ENCODE measurements at regions not wholly inside any gene's neighbourhood (a gene's known extent, or its start where the extent isn't known, plus 50 kb on each side); places are given as distances from the start of the nearest gene placed in this dataset.

- no peak overlapping the region for H3K27ac ChIP-seq (ENCODE audit: low read depth)
- 84% methylated on average over 5 of the region's 5 CpGs for WGBS
- no peak overlapping the region for H3K4me3 ChIP-seq (ENCODE audit: low read depth, low read length)
- no peaks in the 10 kb centered on the region for H3K36me3 ChIP-seq (ENCODE audit: insufficient read depth)
- DNase-seq (ENCODE audit: extremely low spot score): no peak
- peaks cover 1% of the 10 kb centered on the region for H3K4me1 ChIP-seq (ENCODE audit: insufficient read depth)
Observed at GRCh38 chr11:130737041-130737830, 179.0 kb downstream of the SNX19 start.

- Histone ChIP-seq H3K4me1 (ENCODE audit: insufficient read depth) (peaks cover 1% of the 10 kb centered on the region), H3K4me3 (ENCODE audit: low read depth, low read length) (no peak overlapping the region), H3K27ac (ENCODE audit: low read depth) (peak overlapping the region; percentile 71), H3K36me3 (ENCODE audit: insufficient read depth) (no peaks in the 10 kb centered on the region)
- DNase-seq (ENCODE audit: extremely low spot score): peak; percentile 49
- 17% methylated on average over 12 of the region's 12 CpGs for WGBS
Observed at GRCh38 chr11:130737866-130738431, 178.3 kb downstream of the SNX19 start.

GRCh38 chr11:130738611-130739010, 177.7 kb downstream of the SNX19 start:
- Histone ChIP-seq H3K4me1 (ENCODE audit: insufficient read depth) (peaks cover 1% of the 10 kb centered on the region), H3K36me3 (ENCODE audit: insufficient read depth) (no peaks in the 10 kb centered on the region), H3K27ac (ENCODE audit: low read depth) (no peak overlapping the region), H3K4me3 (ENCODE audit: low read depth, low read length) (no peak overlapping the region)
- 46% methylated on average over 3 of the region's 3 CpGs for WGBS
- no peak for DNase-seq (ENCODE audit: extremely low spot score)

GRCh38 chr11:130740819-130741218, 175.5 kb downstream of the SNX19 start:
- Histone ChIP-seq H3K4me3 (ENCODE audit: low read depth, low read length) (no peak overlapping the region), H3K36me3 (ENCODE audit: insufficient read depth) (no peaks in the 10 kb centered on the region), H3K4me1 (ENCODE audit: insufficient read depth) (peaks cover 1% of the 10 kb centered on the region), H3K27ac (ENCODE audit: low read depth) (no peak overlapping the region)
- DNase-seq (ENCODE audit: extremely low spot score): no peak
- WGBS: 89% methylated on average over 4 of the region's 4 CpGs

GRCh38 chr11:130744794-130745193, 171.5 kb downstream of the SNX19 start:
- Histone ChIP-seq H3K4me3 (ENCODE audit: low read depth, low read length) (no peak overlapping the region), H3K27ac (ENCODE audit: low read depth) (no peak overlapping the region), H3K36me3 (ENCODE audit: insufficient read depth) (no peaks in the 10 kb centered on the region), H3K4me1 (ENCODE audit: insufficient read depth) (no peaks in the 10 kb centered on the region)
- no peak for DNase-seq (ENCODE audit: extremely low spot score)
- 68% methylated on average over 3 of the region's 3 CpGs for WGBS

GRCh38 chr11:130749216-130749615, 167.1 kb downstream of the SNX19 start:
- DNase-seq (ENCODE audit: extremely low spot score): no peak
- Histone ChIP-seq H3K36me3 (ENCODE audit: insufficient read depth) (no peaks in the 10 kb centered on the region), H3K4me3 (ENCODE audit: low read depth, low read length) (no peak overlapping the region), H3K27ac (ENCODE audit: low read depth) (no peak overlapping the region), H3K4me1 (ENCODE audit: insufficient read depth) (no peaks in the 10 kb centered on the region)
- 73% methylated on average over 2 of the region's 2 CpGs for WGBS

GRCh38 chr11:130760515-130761125, 155.7 kb downstream of the SNX19 start:
- Histone ChIP-seq H3K4me3 (ENCODE audit: low read depth, low read length) (no peak overlapping the region), H3K4me1 (ENCODE audit: insufficient read depth) (no peaks in the 10 kb centered on the region), H3K36me3 (ENCODE audit: insufficient read depth) (no peaks in the 10 kb centered on the region), H3K27ac (ENCODE audit: low read depth) (no peak overlapping the region)
- no peak for DNase-seq (ENCODE audit: extremely low spot score)
- 69% methylated on average over 6 of the region's 6 CpGs for WGBS

- DNase-seq (ENCODE audit: extremely low spot score): no peak
- no peak overlapping the region for H3K27ac ChIP-seq (ENCODE audit: low read depth)
- WGBS: 87% methylated on average over 3 of the region's 3 CpGs
- H3K4me3 ChIP-seq (ENCODE audit: low read depth, low read length): no peak overlapping the region
- no peaks in the 10 kb centered on the region for H3K36me3 ChIP-seq (ENCODE audit: insufficient read depth)
- no peaks in the 10 kb centered on the region for H3K4me1 ChIP-seq (ENCODE audit: insufficient read depth)
Observed at GRCh38 chr11:130761560-130762220, 154.6 kb downstream of the SNX19 start.

GRCh38 chr11:130762638-130763037, 153.6 kb downstream of the SNX19 start:
- Histone ChIP-seq H3K36me3 (ENCODE audit: insufficient read depth) (no peaks in the 10 kb centered on the region), H3K4me3 (ENCODE audit: low read depth, low read length) (no peak overlapping the region), H3K4me1 (ENCODE audit: insufficient read depth) (no peaks in the 10 kb centered on the region), H3K27ac (ENCODE audit: low read depth) (no peak overlapping the region)
- DNase-seq (ENCODE audit: extremely low spot score): no peak
- 83% methylated on average over 7 of the region's 7 CpGs for WGBS

- Histone ChIP-seq H3K4me1 (ENCODE audit: insufficient read depth) (no peaks in the 10 kb centered on the region), H3K36me3 (ENCODE audit: insufficient read depth) (no peaks in the 10 kb centered on the region), H3K27ac (ENCODE audit: low read depth) (no peak overlapping the region), H3K4me3 (ENCODE audit: low read depth, low read length) (no peak overlapping the region)
- 90% methylated on average over 16 of the region's 16 CpGs for WGBS
- DNase-seq (ENCODE audit: extremely low spot score): no peak
Observed at GRCh38 chr11:130763087-130763980, 152.9 kb downstream of the SNX19 start.

GRCh38 chr11:130765406-130765805, 150.9 kb downstream of the SNX19 start:
- WGBS: 86% methylated on average over 8 of the region's 8 CpGs
- Histone ChIP-seq H3K4me3 (ENCODE audit: low read depth, low read length) (no peak overlapping the region), H3K36me3 (ENCODE audit: insufficient read depth) (no peaks in the 10 kb centered on the region), H3K4me1 (ENCODE audit: insufficient read depth) (no peaks in the 10 kb centered on the region), H3K27ac (ENCODE audit: low read depth) (no peak overlapping the region)
- no peak for DNase-seq (ENCODE audit: extremely low spot score)

GRCh38 chr11:130765951-130766649, 150.2 kb downstream of the SNX19 start:
- Histone ChIP-seq H3K4me1 (ENCODE audit: insufficient read depth) (no peaks in the 10 kb centered on the region), H3K27ac (ENCODE audit: low read depth) (no peak overlapping the region), H3K36me3 (ENCODE audit: insufficient read depth) (no peaks in the 10 kb centered on the region), H3K4me3 (ENCODE audit: low read depth, low read length) (no peak overlapping the region)
- 66% methylated on average over 5 of the region's 5 CpGs for WGBS
- no peak for DNase-seq (ENCODE audit: extremely low spot score)

All from urinary bladder (tissue), 3 donors.